ENCODE measurements at regions not wholly inside any gene's neighbourhood (a gene's known extent, or its start where the extent isn't known, plus 50 kb on each side); places are given as distances from the start of the nearest gene placed in this dataset.

GRCh38 chr2:2599441-2599840 lies 268.4 kb upstream of the MYT1L start:
- no peak for TF ChIP-seq ZBTB1 (CRISPR knock-in tag; IDR thresholded peaks at IDR 0.05; ENCODE audit: borderline replicate concordance, low read depth)
- TF ChIP-seq EP300 (IDR thresholded peaks at IDR 0.05; ENCODE audit: low read length): no peak
- TF ChIP-seq HSF4 (CRISPR knock-in tag; IDR thresholded peaks at IDR 0.05; ENCODE audit: borderline replicate concordance): no peak
- TF ChIP-seq ARID1B (IDR thresholded peaks at IDR 0.05): no peak
- no peak for TF ChIP-seq ZNF24 (IDR thresholded peaks at IDR 0.05)
- no peak for TF ChIP-seq TFE3 (CRISPR knock-in tag; IDR thresholded peaks at IDR 0.05)
- no peak for TF ChIP-seq GABPB1 (CRISPR knock-in tag; IDR thresholded peaks at IDR 0.05)
- TF ChIP-seq PPARD (CRISPR knock-in tag; IDR thresholded peaks at IDR 0.05): no peak
- no peak for TF ChIP-seq SMC3 (conservative IDR thresholded peaks at IDR 0.05; ENCODE audit: insufficient read depth, low read depth, low read length)

Measured in K562 (cell line).